ENCODE measurements at regions not wholly inside any gene's neighbourhood (a gene's known extent, or its start where the extent isn't known, plus 50 kb on each side); places are given as distances from the start of the nearest gene placed in this dataset.

- no peak for TF ChIP-seq NR2C2 (CRISPR knock-in tag; IDR thresholded peaks at IDR 0.05)
- no peak for TF ChIP-seq CREB1 (CRISPR knock-in tag; IDR thresholded peaks at IDR 0.05)
- TF ChIP-seq CTCF (IDR thresholded peaks at IDR 0.05): no peak
- no peak for TF ChIP-seq TP53 (CRISPR knock-in tag; IDR thresholded peaks at IDR 0.05)
- TF ChIP-seq ESRRA (CRISPR knock-in tag; IDR thresholded peaks at IDR 0.05; ENCODE audit: borderline replicate concordance): no peak
- TF ChIP-seq TEAD1 (CRISPR knock-in tag; IDR thresholded peaks at IDR 0.05): no peak
- TF ChIP-seq ZNF138 (CRISPR knock-in tag; conservative IDR thresholded peaks at IDR 0.05): no peak
- no peak for TF ChIP-seq ZNF121 (CRISPR knock-in tag; IDR thresholded peaks at IDR 0.05)
- no peak for TF ChIP-seq ARID4B (CRISPR knock-in tag; IDR thresholded peaks at IDR 0.05; ENCODE audit: borderline replicate concordance)
These were observed 390.6 kb upstream of the MANEA start for GRCh38 chr6:95186710-95187109.

Measured in WTC11 (cell line).